Activated CD4-positive, alpha-beta T cell treated with anti-CD3 and anti-CD28 coated beads, Interleukin-2, amount 10 ng/mL, durations not matched to agents 7 days and 5 days (primary cell): ENCODE measurements at regions not wholly inside any gene's neighbourhood (a gene's known extent, or its start where the extent isn't known, plus 50 kb on each side); places are given as distances from the start of the nearest gene placed in this dataset.
"Not testable (repeated sequence)": the region's sequence is repeated elsewhere in the genome, so short reads cannot be mapped to it uniquely, and the experiment has no call there.

Experiments used
- CTCF ChIA-PET: fragments of 350-600 bp; sonication (Branson Sonifier 250); formaldehyde crosslinking; loops from one replicate; lab custom pipeline; 2021; ENCODE audit warnings: antibody characterized with exemption; lab: Charles Lee
- POLR2A ChIA-PET: fragments of 350-600 bp; sonication (Branson Sonifier 250); formaldehyde crosslinking; loops from one replicate; lab custom pipeline; 2021; ENCODE audit warnings: antibody characterized with exemption; lab: Charles Lee
- DNase-seq: peaks from one replicate; pipeline ENCODE4 v3.0.0-alpha.2; 2020
- H3K27ac Mint-ChIP-seq: one replicate; pipeline ENCODE4 v1.8.0; 2021; ENCODE audit warnings: mild to moderate bottlenecking, moderate library complexity, mixed read lengths
- H3K27me3 Mint-ChIP-seq: one replicate; pipeline ENCODE4 v1.8.0; 2021; ENCODE audit warnings: mixed read lengths
- H3K36me3 Mint-ChIP-seq: one replicate; pipeline ENCODE4 v1.8.0; 2021; ENCODE audit warnings: low read depth, mixed read lengths
- H3K4me1 Mint-ChIP-seq: one replicate; pipeline ENCODE4 v1.8.0; 2021; ENCODE audit warnings: mixed read lengths
- H3K4me3 Mint-ChIP-seq: one replicate; pipeline ENCODE4 v1.8.0; 2021; ENCODE audit warnings: mild to moderate bottlenecking, moderate library complexity, mixed read lengths
- H3K9me3 Mint-ChIP-seq: one replicate; pipeline ENCODE4 v1.8.0; 2021; ENCODE audit warnings: mixed read lengths

GRCh38 chrX:38930474-38930873 lies 129.2 kb downstream of the MID1IP1 start:
- no peak for DNase-seq
- H3K9me3 Mint-ChIP-seq: peaks cover 2% of the 10 kb centered on the region
- H3K4me1 Mint-ChIP-seq: no peaks in the 10 kb centered on the region
- H3K36me3 Mint-ChIP-seq: no peaks in the 10 kb centered on the region
- POLR2A ChIA-PET: no interaction called here
- CTCF ChIA-PET: no interaction called here
- no peak overlapping the region for H3K4me3 Mint-ChIP-seq
- no peak overlapping the region for H3K27ac Mint-ChIP-seq
- H3K27me3 Mint-ChIP-seq: no peaks in the 10 kb centered on the region

GRCh38 chrX:38935561-38935960 lies 134.3 kb downstream of the MID1IP1 start:
- no peak for DNase-seq
- H3K4me1 Mint-ChIP-seq: no peaks in the 10 kb centered on the region
- H3K27ac Mint-ChIP-seq: no peak overlapping the region
- no peak overlapping the region for H3K4me3 Mint-ChIP-seq
- H3K27me3 Mint-ChIP-seq: no peaks in the 10 kb centered on the region
- POLR2A ChIA-PET: no interaction called here
- no peaks in the 10 kb centered on the region for H3K9me3 Mint-ChIP-seq
- CTCF ChIA-PET: no interaction called here
- no peaks in the 10 kb centered on the region for H3K36me3 Mint-ChIP-seq

GRCh38 chrX:38937400-38937799 lies 136.1 kb downstream of the MID1IP1 start:
- Mint-ChIP-seq H3K27me3 (no peaks in the 10 kb centered on the region), H3K4me3 (no peak overlapping the region), H3K4me1 (no peaks in the 10 kb centered on the region), H3K36me3 (no peaks in the 10 kb centered on the region), H3K9me3 (no peaks in the 10 kb centered on the region), H3K27ac (no peak overlapping the region)
- CTCF ChIA-PET: interaction anchor here (1.2 kb wide), 1 partner anchor 13 kb away, joined by 3 read pairs; no protein-coding TSS in a partner anchor
- no peak for DNase-seq
- POLR2A ChIA-PET: no interaction called here

GRCh38 chrX:38937926-38938325 lies 136.7 kb downstream of the MID1IP1 start:
- no peaks in the 10 kb centered on the region for H3K36me3 Mint-ChIP-seq

GRCh38 chrX:38939067-38939466 lies 137.8 kb downstream of the MID1IP1 start:
- Mint-ChIP-seq H3K4me3 (no peak overlapping the region), H3K9me3 (no peaks in the 10 kb centered on the region), H3K27ac (no peak overlapping the region), H3K36me3 (no peaks in the 10 kb centered on the region), H3K27me3 (no peaks in the 10 kb centered on the region), H3K4me1 (no peaks in the 10 kb centered on the region)
- ChIA-PET CTCF (no interaction called here), POLR2A (no interaction called here)
- DNase-seq: no peak

More at GRCh38 chrX:38937926-38938325, 136.7 kb downstream of the MID1IP1 start:
- Mint-ChIP-seq H3K27ac (no peak overlapping the region), H3K4me1 (no peaks in the 10 kb centered on the region), H3K27me3 (no peaks in the 10 kb centered on the region), H3K9me3 (no peaks in the 10 kb centered on the region), H3K4me3 (no peak overlapping the region)
- POLR2A ChIA-PET: no interaction called here
- no peak for DNase-seq
- CTCF ChIA-PET: interaction anchor here (1.2 kb wide), 1 partner anchor 13 kb away, joined by 3 read pairs; no protein-coding TSS in a partner anchor

- H3K9me3 Mint-ChIP-seq: no peaks in the 10 kb centered on the region
- no peak overlapping the region for H3K27ac Mint-ChIP-seq
- H3K4me3 Mint-ChIP-seq: no peak overlapping the region
- CTCF ChIA-PET: no interaction called here
- DNase-seq: no peak
- H3K36me3 Mint-ChIP-seq: no peaks in the 10 kb centered on the region
- POLR2A ChIA-PET: no interaction called here
- no peaks in the 10 kb centered on the region for H3K4me1 Mint-ChIP-seq
- H3K27me3 Mint-ChIP-seq: no peaks in the 10 kb centered on the region
Measured at GRCh38 chrX:38940547-38940946, 139.3 kb downstream of the MID1IP1 start.

GRCh38 chrX:38941675-38942074 lies 140.4 kb downstream of the MID1IP1 start:
- Mint-ChIP-seq H3K27me3 (no peaks in the 10 kb centered on the region), H3K4me1 (no peaks in the 10 kb centered on the region), H3K4me3 (no peak overlapping the region), H3K36me3 (no peaks in the 10 kb centered on the region), H3K27ac (no peak overlapping the region), H3K9me3 (no peaks in the 10 kb centered on the region)
- ChIA-PET CTCF (no interaction called here), POLR2A (no interaction called here)
- DNase-seq: no peak

GRCh38 chrX:38943120-38943519 lies 141.9 kb downstream of the MID1IP1 start:
- ChIA-PET POLR2A (no interaction called here), CTCF (no interaction called here)

GRCh38 chrX:38948046-38948445 lies 146.8 kb downstream of the MID1IP1 start:
- H3K27ac Mint-ChIP-seq: no peak overlapping the region
- no peaks in the 10 kb centered on the region for H3K4me1 Mint-ChIP-seq
- H3K27me3 Mint-ChIP-seq: no peaks in the 10 kb centered on the region
- H3K36me3 Mint-ChIP-seq: no peaks in the 10 kb centered on the region
- H3K9me3 Mint-ChIP-seq: peaks cover 8% of the 10 kb centered on the region
- H3K4me3 Mint-ChIP-seq: no peak overlapping the region
- ChIA-PET CTCF (no interaction called here), POLR2A (no interaction called here)
- no peak for DNase-seq

More at GRCh38 chrX:38943120-38943519, 141.9 kb downstream of the MID1IP1 start:
- Mint-ChIP-seq H3K36me3 (no peaks in the 10 kb centered on the region), H3K4me1 (no peaks in the 10 kb centered on the region), H3K4me3 (no peak overlapping the region), H3K9me3 (no peaks in the 10 kb centered on the region), H3K27me3 (no peaks in the 10 kb centered on the region), H3K27ac (no peak overlapping the region)
- no peak for DNase-seq

GRCh38 chrX:38954520-38954919 lies 153.3 kb downstream of the MID1IP1 start:
- no peaks in the 10 kb centered on the region for H3K27me3 Mint-ChIP-seq
- H3K27ac Mint-ChIP-seq: no peak overlapping the region
- DNase-seq: no peak
- H3K4me3 Mint-ChIP-seq: no peak overlapping the region
- no peaks in the 10 kb centered on the region for H3K36me3 Mint-ChIP-seq
- CTCF ChIA-PET: no interaction called here
- POLR2A ChIA-PET: no interaction called here
- H3K4me1 Mint-ChIP-seq: peaks cover 7% of the 10 kb centered on the region
- peaks cover 10% of the 10 kb centered on the region for H3K9me3 Mint-ChIP-seq

GRCh38 chrX:38959736-38960135 lies 158.5 kb downstream of the MID1IP1 start:
- POLR2A ChIA-PET: no interaction called here
- Mint-ChIP-seq H3K27me3 (no peaks in the 10 kb centered on the region), H3K27ac (no peak overlapping the region), H3K36me3 (no peaks in the 10 kb centered on the region), H3K9me3 (peaks cover 4% of the 10 kb centered on the region), H3K4me1 (peaks cover 2% of the 10 kb centered on the region), H3K4me3 (no peak overlapping the region)
- CTCF ChIA-PET: no interaction called here
- DNase-seq: no peak

- POLR2A ChIA-PET: no interaction called here
- peaks cover 4% of the 10 kb centered on the region for H3K9me3 Mint-ChIP-seq
- H3K4me3 Mint-ChIP-seq: no peak overlapping the region
- DNase-seq: no peak
- H3K4me1 Mint-ChIP-seq: no peaks in the 10 kb centered on the region
- no peaks in the 10 kb centered on the region for H3K27me3 Mint-ChIP-seq
- CTCF ChIA-PET: no interaction called here
- H3K27ac Mint-ChIP-seq: no peak overlapping the region
- H3K36me3 Mint-ChIP-seq: no peaks in the 10 kb centered on the region
Measured at GRCh38 chrX:38960137-38960536, 158.9 kb downstream of the MID1IP1 start.

GRCh38 chrX:38961936-38962335 lies 160.7 kb downstream of the MID1IP1 start:
- Mint-ChIP-seq H3K4me1 (no peaks in the 10 kb centered on the region), H3K36me3 (no peaks in the 10 kb centered on the region), H3K27ac (no peak overlapping the region), H3K4me3 (no peak overlapping the region), H3K27me3 (no peaks in the 10 kb centered on the region), H3K9me3 (peaks cover 4% of the 10 kb centered on the region)
- CTCF ChIA-PET: no interaction called here
- POLR2A ChIA-PET: no interaction called here
- DNase-seq: no peak

GRCh38 chrX:38963244-38963643 lies 162.0 kb downstream of the MID1IP1 start:
- H3K4me1 Mint-ChIP-seq, H3K36me3 Mint-ChIP-seq, H3K27me3 Mint-ChIP-seq, H3K9me3 Mint-ChIP-seq, CTCF ChIA-PET, POLR2A ChIA-PET, H3K4me3 Mint-ChIP-seq, DNase-seq, H3K27ac Mint-ChIP-seq: not testable (repeated sequence)
